ENCODE measurements at regions not wholly inside any gene's neighbourhood (a gene's known extent, or its start where the extent isn't known, plus 50 kb on each side); places are given as distances from the start of the nearest gene placed in this dataset.

- Histone ChIP-seq H3K27ac (ENCODE audit: extremely low read depth, low read depth, low read length) (no peak overlapping the region), H3K9me1 (ENCODE audit: control insufficient read depth, insufficient read depth, low read length) (no peaks in the 10 kb centered on the region), H3K9ac (ENCODE audit: insufficient read depth in 1 of 2, low read depth in 2 of 2, low read length in 2 of 2) (no peak overlapping the region), H3K36me3 (ENCODE audit: control insufficient read depth, insufficient read depth, low read length) (no peaks in the 10 kb centered on the region), H4K20me1 (replicated peaks; ENCODE audit: control insufficient read depth, insufficient read depth, low read length) (no peaks in the 10 kb centered on the region), H3K79me2 (ENCODE audit: control insufficient read depth, insufficient read depth, low read length) (no peaks in the 10 kb centered on the region), H3K4me2 (ENCODE audit: insufficient read depth, low read length) (no peak overlapping the region), H3K4me3 (no peak overlapping the region), H3K9me3 (replicated peaks; ENCODE audit: control insufficient read depth, insufficient read depth, low read depth, low read length) (no peaks in the 10 kb centered on the region), H3K27me3 (ENCODE audit: control insufficient read depth in 2 of 2, insufficient read depth in 2 of 2, low read length in 2 of 2) (peaks cover 2 to 10% of the 10 kb centered on the region in 2 experiments; a peak in 3 of 5 replicates), H3K4me1 (replicated peaks in 1 of 2; ENCODE audit: control insufficient read depth in 2 of 2, insufficient read depth in 2 of 2, low read length in 2 of 2) (no peaks in the 10 kb centered on the region; a peak in 1 of 5 replicates), H2AFZ (ENCODE audit: low read depth, low read length) (no peak overlapping the region)
- CTCF ChIA-PET (ENCODE audit: low intra/inter-chr PET ratio) = no interaction called here
- ATAC-seq (no peak), FAIRE-seq (no peak), DNase-seq (ENCODE audit: extremely low read depth in 1 of 4, low spot score in 3 of 4) (no peak)
- POLR2A ChIA-PET = no interaction called here
- 21% methylated on average over 16 of the region's 17 CpGs for WGBS (ENCODE audit: insufficient coverage, low coverage, missing lambda C conversion rate)
- intact Hi-C loops (cut with micrococcal nuclease) = no loop called here
- TF ChIP-seq CBX5 (IDR thresholded peaks at IDR 0.05; ENCODE audit: borderline replicate concordance, low read depth) = no peak
- no TSS peak for BruUV-seq (replicated peaks)
- in situ Hi-C loops (cut with MboI) = no loop called here
These were observed 72.9 kb upstream of the FOXN3 start for GRCh38 chr14:89489761-89490437.

GRCh38 chr14:89486961-89487360 lies 69.9 kb upstream of the FOXN3 start:
- Histone ChIP-seq H4K20me1 (replicated peaks; ENCODE audit: control insufficient read depth, insufficient read depth, low read length) (no peaks in the 10 kb centered on the region), H3K27me3 (ENCODE audit: control insufficient read depth in 2 of 2, insufficient read depth in 2 of 2, low read length in 2 of 2) (peaks cover 2 to 10% of the 10 kb centered on the region in 2 experiments; a peak in 3 of 5 replicates), H3K9me1 (ENCODE audit: control insufficient read depth, insufficient read depth, low read length) (no peaks in the 10 kb centered on the region), H3K79me2 (ENCODE audit: control insufficient read depth, insufficient read depth, low read length) (no peaks in the 10 kb centered on the region), H2AFZ (ENCODE audit: low read depth, low read length) (no peak overlapping the region), H3K4me3 (no peak overlapping the region), H3K4me2 (ENCODE audit: insufficient read depth, low read length) (no peak overlapping the region), H3K4me1 (replicated peaks in 1 of 2; ENCODE audit: control insufficient read depth in 2 of 2, insufficient read depth in 2 of 2, low read length in 2 of 2) (no peaks in the 10 kb centered on the region; a peak in 1 of 5 replicates), H3K9me3 (replicated peaks; ENCODE audit: control insufficient read depth, insufficient read depth, low read depth, low read length) (no peaks in the 10 kb centered on the region), H3K27ac (ENCODE audit: extremely low read depth, low read depth, low read length) (no peak overlapping the region), H3K9ac (ENCODE audit: insufficient read depth in 1 of 2, low read depth in 2 of 2, low read length in 2 of 2) (no peak overlapping the region), H3K36me3 (ENCODE audit: control insufficient read depth, insufficient read depth, low read length) (no peaks in the 10 kb centered on the region)
- intact Hi-C loops (cut with micrococcal nuclease) (no loop called here), in situ Hi-C loops (cut with MboI) (no loop called here)
- CTCF ChIA-PET (ENCODE audit: low intra/inter-chr PET ratio) = no interaction called here
- no peak for ATAC-seq
- FAIRE-seq = no peak
- 12% methylated on average over 8 of the region's 8 CpGs for WGBS (ENCODE audit: insufficient coverage, low coverage, missing lambda C conversion rate)
- POLR2A ChIA-PET = no interaction called here
- TF ChIP-seq SNRNP70 (optimal IDR thresholded peaks at IDR 0.05; ENCODE audit: low read depth, low read length) = no peak
- TF ChIP-seq KAT2B (IDR thresholded peaks at IDR 0.05; ENCODE audit: low read depth, low read length) = no peak
- TF ChIP-seq ZKSCAN1 (IDR thresholded peaks at IDR 0.05; ENCODE audit: low read depth, low read length) = no peak
- peak; percentile 68 for TF ChIP-seq CEBPB (tag; IDR thresholded peaks at IDR 0.05)
- no TSS peak for BruUV-seq (replicated peaks)
- no peak for DNase-seq (ENCODE audit: extremely low read depth in 1 of 4, low spot score in 3 of 4)
